ENCODE measurements at regions not wholly inside any gene's neighbourhood (a gene's known extent, or its start where the extent isn't known, plus 50 kb on each side); places are given as distances from the start of the nearest gene placed in this dataset.

DNA sequence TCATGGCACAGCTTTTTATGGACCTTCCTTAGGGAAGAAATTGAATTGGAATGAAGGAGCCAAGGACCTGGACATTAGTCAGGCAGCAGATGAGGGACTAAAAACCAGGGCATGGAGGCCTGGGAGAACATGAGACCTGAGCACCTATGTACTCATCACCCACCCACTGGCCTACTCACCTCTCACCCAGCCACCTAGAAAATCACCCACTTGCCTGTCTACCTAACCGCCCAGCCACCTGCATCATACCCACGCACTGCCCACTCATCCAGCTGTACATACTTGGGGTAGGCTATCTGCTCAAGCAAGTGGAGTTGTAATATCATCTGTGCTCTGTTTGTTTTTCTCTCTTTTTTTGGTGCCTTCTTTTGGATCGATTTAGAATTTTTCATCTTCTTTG is 65.3 kb upstream of the SLCO2A1 start:
- TF ChIP-seq GTF2F1 (IDR thresholded peaks at IDR 0.05; ENCODE audit: borderline replicate concordance, low read depth, low read length), result no peak
- no peak for TF ChIP-seq EP300 (IDR thresholded peaks at IDR 0.05; ENCODE audit: borderline replicate concordance in 1 of 2, low read depth in 2 of 2, low read length in 2 of 2)
- no peak for TF ChIP-seq CHD2 (IDR thresholded peaks at IDR 0.05; ENCODE audit: low read length)
- no peak for TF ChIP-seq KDM1A (IDR thresholded peaks at IDR 0.05; ENCODE audit: borderline replicate concordance, low read length)
- no peak for TF ChIP-seq ASH2L (IDR thresholded peaks at IDR 0.05; ENCODE audit: low read length)
- TF ChIP-seq PHF8 (conservative IDR thresholded peaks at IDR 0.05; ENCODE audit: low read depth, low read length), result no peak
- TF ChIP-seq, protein P1, sequence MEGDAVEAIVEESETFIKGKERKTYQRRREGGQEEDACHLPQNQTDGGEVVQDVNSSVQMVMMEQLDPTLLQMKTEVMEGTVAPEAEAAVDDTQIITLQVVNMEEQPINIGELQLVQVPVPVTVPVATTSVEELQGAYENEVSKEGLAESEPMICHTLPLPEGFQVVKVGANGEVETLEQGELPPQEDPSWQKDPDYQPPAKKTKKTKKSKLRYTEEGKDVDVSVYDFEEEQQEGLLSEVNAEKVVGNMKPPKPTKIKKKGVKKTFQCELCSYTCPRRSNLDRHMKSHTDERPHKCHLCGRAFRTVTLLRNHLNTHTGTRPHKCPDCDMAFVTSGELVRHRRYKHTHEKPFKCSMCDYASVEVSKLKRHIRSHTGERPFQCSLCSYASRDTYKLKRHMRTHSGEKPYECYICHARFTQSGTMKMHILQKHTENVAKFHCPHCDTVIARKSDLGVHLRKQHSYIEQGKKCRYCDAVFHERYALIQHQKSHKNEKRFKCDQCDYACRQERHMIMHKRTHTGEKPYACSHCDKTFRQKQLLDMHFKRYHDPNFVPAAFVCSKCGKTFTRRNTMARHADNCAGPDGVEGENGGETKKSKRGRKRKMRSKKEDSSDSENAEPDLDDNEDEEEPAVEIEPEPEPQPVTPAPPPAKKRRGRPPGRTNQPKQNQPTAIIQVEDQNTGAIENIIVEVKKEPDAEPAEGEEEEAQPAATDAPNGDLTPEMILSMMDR (IDR thresholded peaks at IDR 0.05; ENCODE audit: control extremely low read depth in 1 of 3, insufficient read depth in 1 of 3, low read depth in 1 of 3, low read length in 3 of 3), result no peak
- no peak for TF ChIP-seq TCF12 (IDR thresholded peaks at IDR 0.05; ENCODE audit: low read depth, low read length)
- no peak for TF ChIP-seq RFX5 (IDR thresholded peaks at IDR 0.05; ENCODE audit: borderline replicate concordance, low read depth, low read length)
- TF ChIP-seq, protein P2, sequence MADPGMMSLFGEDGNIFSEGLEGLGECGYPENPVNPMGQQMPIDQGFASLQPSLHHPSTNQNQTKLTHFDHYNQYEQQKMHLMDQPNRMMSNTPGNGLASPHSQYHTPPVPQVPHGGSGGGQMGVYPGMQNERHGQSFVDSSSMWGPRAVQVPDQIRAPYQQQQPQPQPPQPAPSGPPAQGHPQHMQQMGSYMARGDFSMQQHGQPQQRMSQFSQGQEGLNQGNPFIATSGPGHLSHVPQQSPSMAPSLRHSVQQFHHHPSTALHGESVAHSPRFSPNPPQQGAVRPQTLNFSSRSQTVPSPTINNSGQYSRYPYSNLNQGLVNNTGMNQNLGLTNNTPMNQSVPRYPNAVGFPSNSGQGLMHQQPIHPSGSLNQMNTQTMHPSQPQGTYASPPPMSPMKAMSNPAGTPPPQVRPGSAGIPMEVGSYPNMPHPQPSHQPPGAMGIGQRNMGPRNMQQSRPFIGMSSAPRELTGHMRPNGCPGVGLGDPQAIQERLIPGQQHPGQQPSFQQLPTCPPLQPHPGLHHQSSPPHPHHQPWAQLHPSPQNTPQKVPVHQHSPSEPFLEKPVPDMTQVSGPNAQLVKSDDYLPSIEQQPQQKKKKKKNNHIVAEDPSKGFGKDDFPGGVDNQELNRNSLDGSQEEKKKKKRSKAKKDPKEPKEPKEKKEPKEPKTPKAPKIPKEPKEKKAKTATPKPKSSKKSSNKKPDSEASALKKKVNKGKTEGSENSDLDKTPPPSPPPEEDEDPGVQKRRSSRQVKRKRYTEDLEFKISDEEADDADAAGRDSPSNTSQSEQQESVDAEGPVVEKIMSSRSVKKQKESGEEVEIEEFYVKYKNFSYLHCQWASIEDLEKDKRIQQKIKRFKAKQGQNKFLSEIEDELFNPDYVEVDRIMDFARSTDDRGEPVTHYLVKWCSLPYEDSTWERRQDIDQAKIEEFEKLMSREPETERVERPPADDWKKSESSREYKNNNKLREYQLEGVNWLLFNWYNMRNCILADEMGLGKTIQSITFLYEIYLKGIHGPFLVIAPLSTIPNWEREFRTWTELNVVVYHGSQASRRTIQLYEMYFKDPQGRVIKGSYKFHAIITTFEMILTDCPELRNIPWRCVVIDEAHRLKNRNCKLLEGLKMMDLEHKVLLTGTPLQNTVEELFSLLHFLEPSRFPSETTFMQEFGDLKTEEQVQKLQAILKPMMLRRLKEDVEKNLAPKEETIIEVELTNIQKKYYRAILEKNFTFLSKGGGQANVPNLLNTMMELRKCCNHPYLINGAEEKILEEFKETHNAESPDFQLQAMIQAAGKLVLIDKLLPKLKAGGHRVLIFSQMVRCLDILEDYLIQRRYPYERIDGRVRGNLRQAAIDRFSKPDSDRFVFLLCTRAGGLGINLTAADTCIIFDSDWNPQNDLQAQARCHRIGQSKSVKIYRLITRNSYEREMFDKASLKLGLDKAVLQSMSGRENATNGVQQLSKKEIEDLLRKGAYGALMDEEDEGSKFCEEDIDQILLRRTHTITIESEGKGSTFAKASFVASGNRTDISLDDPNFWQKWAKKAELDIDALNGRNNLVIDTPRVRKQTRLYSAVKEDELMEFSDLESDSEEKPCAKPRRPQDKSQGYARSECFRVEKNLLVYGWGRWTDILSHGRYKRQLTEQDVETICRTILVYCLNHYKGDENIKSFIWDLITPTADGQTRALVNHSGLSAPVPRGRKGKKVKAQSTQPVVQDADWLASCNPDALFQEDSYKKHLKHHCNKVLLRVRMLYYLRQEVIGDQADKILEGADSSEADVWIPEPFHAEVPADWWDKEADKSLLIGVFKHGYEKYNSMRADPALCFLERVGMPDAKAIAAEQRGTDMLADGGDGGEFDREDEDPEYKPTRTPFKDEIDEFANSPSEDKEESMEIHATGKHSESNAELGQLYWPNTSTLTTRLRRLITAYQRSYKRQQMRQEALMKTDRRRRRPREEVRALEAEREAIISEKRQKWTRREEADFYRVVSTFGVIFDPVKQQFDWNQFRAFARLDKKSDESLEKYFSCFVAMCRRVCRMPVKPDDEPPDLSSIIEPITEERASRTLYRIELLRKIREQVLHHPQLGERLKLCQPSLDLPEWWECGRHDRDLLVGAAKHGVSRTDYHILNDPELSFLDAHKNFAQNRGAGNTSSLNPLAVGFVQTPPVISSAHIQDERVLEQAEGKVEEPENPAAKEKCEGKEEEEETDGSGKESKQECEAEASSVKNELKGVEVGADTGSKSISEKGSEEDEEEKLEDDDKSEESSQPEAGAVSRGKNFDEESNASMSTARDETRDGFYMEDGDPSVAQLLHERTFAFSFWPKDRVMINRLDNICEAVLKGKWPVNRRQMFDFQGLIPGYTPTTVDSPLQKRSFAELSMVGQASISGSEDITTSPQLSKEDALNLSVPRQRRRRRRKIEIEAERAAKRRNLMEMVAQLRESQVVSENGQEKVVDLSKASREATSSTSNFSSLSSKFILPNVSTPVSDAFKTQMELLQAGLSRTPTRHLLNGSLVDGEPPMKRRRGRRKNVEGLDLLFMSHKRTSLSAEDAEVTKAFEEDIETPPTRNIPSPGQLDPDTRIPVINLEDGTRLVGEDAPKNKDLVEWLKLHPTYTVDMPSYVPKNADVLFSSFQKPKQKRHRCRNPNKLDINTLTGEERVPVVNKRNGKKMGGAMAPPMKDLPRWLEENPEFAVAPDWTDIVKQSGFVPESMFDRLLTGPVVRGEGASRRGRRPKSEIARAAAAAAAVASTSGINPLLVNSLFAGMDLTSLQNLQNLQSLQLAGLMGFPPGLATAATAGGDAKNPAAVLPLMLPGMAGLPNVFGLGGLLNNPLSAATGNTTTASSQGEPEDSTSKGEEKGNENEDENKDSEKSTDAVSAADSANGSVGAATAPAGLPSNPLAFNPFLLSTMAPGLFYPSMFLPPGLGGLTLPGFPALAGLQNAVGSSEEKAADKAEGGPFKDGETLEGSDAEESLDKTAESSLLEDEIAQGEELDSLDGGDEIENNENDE (IDR thresholded peaks at IDR 0.05; ENCODE audit: insufficient replicate concordance, low read length), result no peak

All from H1 (cell line).